ENCODE measurements at regions not wholly inside any gene's neighbourhood (a gene's known extent, or its start where the extent isn't known, plus 50 kb on each side); places are given as distances from the start of the nearest gene placed in this dataset.

DNA sequence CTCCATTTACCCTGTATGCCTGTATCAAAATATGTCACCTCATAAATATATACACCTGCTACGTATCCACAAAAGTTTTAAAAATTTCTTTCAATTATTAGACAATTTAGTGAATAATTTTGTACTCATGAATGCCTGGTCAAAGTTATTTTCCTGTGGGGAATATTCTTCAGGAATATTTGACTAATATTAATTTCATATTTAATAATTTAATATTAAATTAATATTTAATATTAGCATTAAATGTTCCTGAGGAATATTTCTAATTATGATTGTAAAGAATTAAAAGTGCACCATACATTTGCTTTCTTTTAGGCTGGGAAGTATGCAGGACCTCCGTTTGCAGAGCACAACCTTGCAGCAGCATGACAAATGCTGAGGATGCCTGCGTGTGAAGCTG lies 422.7 kb downstream of the C3orf38 start:
- FAIRE-seq = no peak
- no peak for DNase-seq (ENCODE audit: insufficient read length, low spot score)
- TF ChIP-seq POLR2A (IDR thresholded peaks at IDR 0.05; ENCODE audit: low read depth, low read length) (no peak), POU2F2 (IDR thresholded peaks at IDR 0.05; ENCODE audit: low read depth, low read length) (no peak), TAF1 (IDR thresholded peaks at IDR 0.05; ENCODE audit: low read depth, low read length) (no peak)

DNA sequence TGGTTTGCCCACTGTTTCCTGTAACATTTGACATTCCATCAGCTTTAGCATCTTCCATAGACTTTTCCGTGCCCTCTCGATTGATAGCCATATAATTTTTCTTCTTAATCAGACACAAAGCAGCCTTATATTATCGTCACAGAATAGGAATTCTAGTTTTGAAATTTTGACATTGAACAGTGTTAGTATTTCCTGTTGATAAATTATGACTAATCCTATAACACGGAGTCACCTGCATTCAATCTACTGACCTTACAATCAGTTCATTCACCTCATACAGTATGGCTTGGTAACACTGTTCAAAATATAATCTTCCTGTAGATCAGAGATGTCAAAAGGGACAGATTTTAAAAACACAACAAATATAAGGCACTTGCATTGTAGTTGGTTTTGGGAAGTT lies 423.7 kb downstream of the C3orf38 start:
- FAIRE-seq (no peak), DNase-seq (ENCODE audit: insufficient read length, low spot score) (no peak)
- TF ChIP-seq PAX5 (IDR thresholded peaks at IDR 0.05; ENCODE audit: insufficient read depth, low read length, severe bottlenecking) (no peak), TAF1 (IDR thresholded peaks at IDR 0.05; ENCODE audit: low read depth, low read length) (no peak), POU2F2 (IDR thresholded peaks at IDR 0.05; ENCODE audit: low read depth, low read length) (no peak), POLR2AphosphoS5 (IDR thresholded peaks at IDR 0.05; ENCODE audit: low read depth, low read length) (no peak), POLR2A (IDR thresholded peaks at IDR 0.05; ENCODE audit: low read depth, low read length) (no peak), SPI1 (IDR thresholded peaks at IDR 0.05; ENCODE audit: low read depth, low read length) (no peak)

DNA sequence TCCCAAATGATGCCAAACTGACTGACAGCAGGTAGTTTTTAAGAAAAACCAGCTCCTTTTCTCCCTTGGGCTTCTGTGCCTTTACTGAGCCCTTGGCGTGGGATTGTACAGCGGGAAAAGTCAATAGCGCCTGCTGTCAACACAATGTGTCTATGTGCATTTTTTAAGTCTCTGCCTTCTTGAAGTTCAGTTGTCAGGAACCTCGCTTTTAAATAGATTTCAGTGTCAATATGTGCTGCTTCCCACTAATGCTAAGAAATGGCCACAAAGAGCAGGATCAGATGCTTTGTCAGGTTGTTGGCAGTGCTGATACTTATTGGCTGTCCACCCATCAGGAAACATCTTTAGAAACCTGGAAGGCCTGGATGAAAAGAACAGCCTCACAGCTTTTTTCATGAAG lies 424.4 kb downstream of the C3orf38 start:
- DNase-seq (ENCODE audit: insufficient read length, low spot score) (no peak), FAIRE-seq (no peak)
- no peak for TF ChIP-seq POLR2AphosphoS5 (IDR thresholded peaks at IDR 0.05; ENCODE audit: low read depth, low read length)
- no peak for TF ChIP-seq TAF1 (IDR thresholded peaks at IDR 0.05; ENCODE audit: low read depth, low read length)

DNA sequence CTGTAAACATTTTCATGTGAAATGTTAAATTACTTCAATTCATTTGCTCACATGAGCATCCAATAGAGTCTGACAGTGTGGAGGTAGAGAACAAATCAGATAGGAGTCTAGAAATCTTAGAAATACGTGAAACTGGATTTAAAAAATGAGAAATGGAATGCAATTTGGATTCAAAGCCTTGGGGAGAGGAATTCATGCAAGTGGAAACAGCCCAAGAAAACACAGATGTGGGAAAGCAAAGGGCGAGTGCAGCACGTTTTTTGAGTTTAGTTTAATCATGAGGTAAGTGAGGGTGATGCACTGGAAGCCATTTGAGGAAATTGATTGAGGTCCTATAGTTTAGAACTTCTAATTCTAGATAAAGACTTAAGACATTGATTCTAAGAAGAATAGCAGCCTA lies 434.7 kb downstream of the C3orf38 start:
- FAIRE-seq (no peak), DNase-seq (ENCODE audit: insufficient read length, low spot score) (no peak)
- TF ChIP-seq SPI1 (IDR thresholded peaks at IDR 0.05; ENCODE audit: low read depth, low read length) (no peak), POLR2AphosphoS5 (IDR thresholded peaks at IDR 0.05; ENCODE audit: low read depth, low read length) (no peak), TAF1 (IDR thresholded peaks at IDR 0.05; ENCODE audit: low read depth, low read length) (no peak), PAX5 (IDR thresholded peaks at IDR 0.05; ENCODE audit: insufficient read depth, low read length, severe bottlenecking) (no peak), POU2F2 (IDR thresholded peaks at IDR 0.05; ENCODE audit: low read depth, low read length) (no peak), POLR2A (IDR thresholded peaks at IDR 0.05; ENCODE audit: low read depth, low read length) (no peak)

DNA sequence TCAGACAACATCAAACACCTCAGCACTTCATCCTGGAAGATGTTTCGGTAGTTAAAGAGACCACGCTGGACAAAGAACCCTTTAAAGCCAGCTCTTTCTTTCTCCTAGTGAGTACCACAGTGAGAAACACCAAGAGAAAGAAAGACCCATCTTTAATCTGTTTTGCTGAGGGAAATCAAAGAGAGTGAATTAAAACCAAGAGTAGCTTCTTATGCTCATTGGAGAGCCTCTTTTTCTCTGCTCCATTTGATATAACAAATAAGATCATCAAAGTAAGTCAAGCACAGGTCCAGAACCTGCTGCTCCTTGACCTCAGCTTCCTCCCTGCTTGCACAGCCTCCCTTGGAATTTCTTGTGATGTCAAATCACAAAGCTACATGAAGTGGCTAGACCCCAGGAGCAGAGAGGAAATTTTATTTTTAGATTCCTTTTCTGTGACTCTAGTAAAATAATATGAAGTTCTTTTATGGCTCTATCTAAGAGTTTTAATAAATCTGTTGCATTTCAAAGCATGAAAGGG lies 436.4 kb downstream of the C3orf38 start:
- DNase-seq (ENCODE audit: insufficient read length, low spot score) = no peak
- TF ChIP-seq PAX5 (IDR thresholded peaks at IDR 0.05; ENCODE audit: insufficient read depth, low read length, severe bottlenecking) = no peak
- TF ChIP-seq POLR2AphosphoS5 (IDR thresholded peaks at IDR 0.05; ENCODE audit: low read depth, low read length) = no peak
- TF ChIP-seq TAF1 (IDR thresholded peaks at IDR 0.05; ENCODE audit: low read depth, low read length) = no peak
- TF ChIP-seq POU2F2 (IDR thresholded peaks at IDR 0.05; ENCODE audit: low read depth, low read length) = no peak
- TF ChIP-seq SPI1 (IDR thresholded peaks at IDR 0.05; ENCODE audit: low read depth, low read length) = no peak
- TF ChIP-seq POLR2A (IDR thresholded peaks at IDR 0.05; ENCODE audit: low read depth, low read length) = no peak
- no peak for FAIRE-seq

DNA sequence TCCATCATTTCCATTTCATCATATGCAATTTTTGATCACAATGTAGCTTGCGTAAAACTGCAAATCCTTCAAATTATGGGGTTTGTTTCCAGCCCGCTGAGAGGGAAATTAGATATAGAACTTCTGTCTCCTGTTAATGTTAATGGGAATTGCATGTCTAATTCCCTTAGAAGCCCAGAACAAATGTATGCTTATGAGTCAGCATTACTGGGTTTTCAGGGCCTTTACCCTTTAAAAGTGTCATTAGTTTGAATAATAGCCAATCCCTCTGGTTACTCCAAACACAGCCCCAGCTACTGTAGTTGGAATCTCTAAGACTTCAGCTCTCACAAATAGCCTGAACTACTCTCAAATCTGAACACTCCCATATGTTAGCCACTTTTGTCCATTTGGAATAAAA lies 439.4 kb downstream of the C3orf38 start:
- DNase-seq (ENCODE audit: insufficient read length, low spot score) = no peak
- TF ChIP-seq POLR2AphosphoS5 (IDR thresholded peaks at IDR 0.05; ENCODE audit: low read depth, low read length) = no peak
- FAIRE-seq = no peak

DNA sequence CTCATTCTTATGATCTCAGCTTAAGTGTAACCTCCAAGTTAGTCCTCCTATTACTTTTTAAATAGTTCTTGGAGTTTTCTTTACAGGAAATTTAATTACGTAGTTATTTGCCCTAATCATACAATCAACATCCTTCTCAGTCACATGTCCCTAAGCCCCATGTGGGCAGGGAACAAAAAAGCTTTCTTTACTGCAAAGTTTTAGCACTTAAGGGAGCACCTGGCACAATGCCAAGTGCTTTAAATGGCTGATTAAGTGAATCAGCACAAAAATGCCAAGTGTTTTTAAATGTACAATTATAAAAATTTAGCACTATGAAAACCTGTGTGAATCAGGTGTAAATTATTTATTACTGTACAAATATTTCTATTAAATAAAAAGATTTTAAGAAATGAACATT lies 445.3 kb downstream of the C3orf38 start:
- no peak for FAIRE-seq
- TF ChIP-seq POU2F2 (IDR thresholded peaks at IDR 0.05; ENCODE audit: low read depth, low read length) = no peak
- no peak for TF ChIP-seq SPI1 (IDR thresholded peaks at IDR 0.05; ENCODE audit: low read depth, low read length)
- TF ChIP-seq PAX5 (IDR thresholded peaks at IDR 0.05; ENCODE audit: insufficient read depth, low read length, severe bottlenecking) = no peak
- TF ChIP-seq POLR2AphosphoS5 (IDR thresholded peaks at IDR 0.05; ENCODE audit: low read depth, low read length) = no peak
- no peak for TF ChIP-seq POLR2A (IDR thresholded peaks at IDR 0.05; ENCODE audit: low read depth, low read length)
- no peak for TF ChIP-seq TAF1 (IDR thresholded peaks at IDR 0.05; ENCODE audit: low read depth, low read length)
- DNase-seq (ENCODE audit: insufficient read length, low spot score) = no peak

DNA sequence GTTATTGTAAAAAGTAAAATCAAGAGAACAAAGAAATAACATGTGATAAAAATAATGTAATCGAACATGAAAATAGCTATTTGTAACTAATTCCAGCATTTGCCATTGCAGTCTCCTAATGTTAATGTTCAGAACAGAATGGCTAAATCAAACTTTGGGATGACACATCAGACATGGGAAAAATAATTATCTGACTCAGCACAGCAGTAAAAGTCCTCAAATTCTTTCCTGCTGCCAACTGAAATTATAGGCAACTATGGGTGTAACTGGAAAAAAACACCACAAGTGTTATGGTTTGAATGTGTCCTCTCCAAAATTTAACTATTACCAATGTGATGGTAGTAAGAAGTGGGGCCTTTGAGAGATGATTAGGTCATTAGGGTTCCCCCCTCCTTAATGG lies 446.7 kb downstream of the C3orf38 start:
- TF ChIP-seq POLR2A (IDR thresholded peaks at IDR 0.05; ENCODE audit: low read depth, low read length) (no peak), SPI1 (IDR thresholded peaks at IDR 0.05; ENCODE audit: low read depth, low read length) (no peak), TAF1 (IDR thresholded peaks at IDR 0.05; ENCODE audit: low read depth, low read length) (no peak), POLR2AphosphoS5 (IDR thresholded peaks at IDR 0.05; ENCODE audit: low read depth, low read length) (no peak), POU2F2 (IDR thresholded peaks at IDR 0.05; ENCODE audit: low read depth, low read length) (no peak), PAX5 (IDR thresholded peaks at IDR 0.05; ENCODE audit: insufficient read depth, low read length, severe bottlenecking) (no peak)
- no peak for FAIRE-seq
- no peak for DNase-seq (ENCODE audit: insufficient read length, low spot score)

DNA sequence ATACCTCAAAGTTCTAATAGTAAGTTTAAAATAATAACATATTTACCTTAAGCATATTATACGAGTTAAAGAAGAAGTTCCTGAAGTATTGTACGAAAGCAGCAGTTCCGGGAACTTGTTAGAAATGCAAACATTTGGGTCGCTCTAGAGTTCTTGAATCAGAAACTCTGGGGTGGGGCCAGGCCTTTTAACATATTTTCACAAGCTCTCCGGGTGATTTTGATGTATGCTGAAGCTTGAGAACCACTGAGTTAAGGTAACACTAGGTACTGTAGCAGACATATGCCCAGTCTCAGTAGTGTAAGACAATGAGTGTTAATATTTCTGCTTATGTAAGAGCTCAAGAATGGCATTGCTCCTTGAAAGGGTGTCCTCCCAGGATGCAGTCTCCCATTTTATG lies 461.1 kb downstream of the C3orf38 start:
- DNase-seq (ENCODE audit: insufficient read length, low spot score) (no peak), FAIRE-seq (no peak)
- TF ChIP-seq POLR2AphosphoS5 (IDR thresholded peaks at IDR 0.05; ENCODE audit: low read depth, low read length) = no peak
- no peak for TF ChIP-seq SPI1 (IDR thresholded peaks at IDR 0.05; ENCODE audit: low read depth, low read length)
- TF ChIP-seq POLR2A (IDR thresholded peaks at IDR 0.05; ENCODE audit: low read depth, low read length) = no peak
- no peak for TF ChIP-seq TAF1 (IDR thresholded peaks at IDR 0.05; ENCODE audit: low read depth, low read length)
- no peak for TF ChIP-seq POU2F2 (IDR thresholded peaks at IDR 0.05; ENCODE audit: low read depth, low read length)
- TF ChIP-seq PAX5 (IDR thresholded peaks at IDR 0.05; ENCODE audit: insufficient read depth, low read length, severe bottlenecking) = no peak

DNA sequence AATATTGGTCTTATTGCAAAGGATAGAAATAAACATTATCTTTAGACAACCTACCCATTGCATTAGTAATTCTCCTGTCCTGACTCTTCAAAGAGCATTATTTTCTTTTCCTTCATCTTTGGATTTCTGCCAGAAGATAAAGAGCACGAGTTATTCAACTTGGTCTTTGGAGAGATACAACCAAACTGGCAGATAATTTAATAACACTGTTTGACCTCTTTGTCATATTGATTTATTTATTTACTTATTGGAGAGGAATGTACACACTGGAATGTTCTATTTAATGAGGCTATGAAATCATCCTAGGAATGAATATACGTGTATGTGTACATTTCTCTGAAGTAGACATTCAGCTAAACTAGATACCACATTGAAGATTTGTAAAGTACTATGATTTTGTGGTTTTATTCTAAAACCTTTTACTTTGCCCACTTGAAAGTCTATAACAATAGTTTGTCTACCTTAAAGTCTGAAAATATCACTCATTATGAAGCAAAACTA lies 462.1 kb downstream of the C3orf38 start:
- TF ChIP-seq POLR2AphosphoS5 (IDR thresholded peaks at IDR 0.05; ENCODE audit: low read depth, low read length) = no peak
- no peak for TF ChIP-seq SPI1 (IDR thresholded peaks at IDR 0.05; ENCODE audit: low read depth, low read length)
- TF ChIP-seq POLR2A (IDR thresholded peaks at IDR 0.05; ENCODE audit: low read depth, low read length) = no peak
- TF ChIP-seq TAF1 (IDR thresholded peaks at IDR 0.05; ENCODE audit: low read depth, low read length) = no peak
- no peak for TF ChIP-seq POU2F2 (IDR thresholded peaks at IDR 0.05; ENCODE audit: low read depth, low read length)
- TF ChIP-seq PAX5 (IDR thresholded peaks at IDR 0.05; ENCODE audit: insufficient read depth, low read length, severe bottlenecking) = no peak
- FAIRE-seq = no peak
- DNase-seq (ENCODE audit: insufficient read length, low spot score) = no peak

All from GM12891 (cell line).